Activated CD8-positive, alpha-beta memory T cell treated with anti-CD3 and anti-CD28 coated beads for 36 hours (primary cell): ENCODE measurements at regions not wholly inside any gene's neighbourhood (a gene's known extent, or its start where the extent isn't known, plus 50 kb on each side); places are given as distances from the start of the nearest gene placed in this dataset.

ENCODE experiments used
- CTCF ChIA-PET: fragments of 350-600 bp; sonication (Branson Sonifier 250); formaldehyde crosslinking; loops from one replicate; lab custom pipeline; 2021; ENCODE audit warnings: antibody characterized with exemption; lab: Charles Lee
- POLR2A ChIA-PET: fragments of 350-600 bp; sonication (Branson Sonifier 250); formaldehyde crosslinking; loops from one replicate; lab custom pipeline; 2021; ENCODE audit warnings: antibody characterized with exemption; lab: Charles Lee

DNA sequence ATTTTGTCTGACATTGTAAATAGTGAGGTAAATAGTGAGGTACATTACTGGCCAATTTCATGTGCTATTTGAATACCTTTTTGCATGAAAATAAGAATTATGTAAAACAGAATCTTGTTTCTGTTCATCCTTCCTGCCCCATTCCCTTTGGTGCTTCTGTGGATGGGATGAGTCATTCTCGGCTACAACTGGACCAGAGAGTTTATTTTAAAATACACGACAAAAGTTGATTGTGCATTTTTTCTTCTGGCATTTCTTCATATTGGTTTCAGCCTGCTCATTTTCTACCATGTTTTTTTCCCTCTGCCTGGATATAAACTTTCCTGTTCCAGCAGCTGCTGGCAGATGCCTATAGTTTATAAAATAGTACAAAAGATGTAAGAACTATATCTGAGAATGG, 107.5 kb downstream of the CYSLTR2 start:
- CTCF ChIA-PET, result no interaction called here
- POLR2A ChIA-PET, result no interaction called here

GRCh38 chr13:48769107-48769704, 115.5 kb downstream of the CYSLTR2 start:
- CTCF ChIA-PET, result interaction anchor here (0.6 to 4.1 kb wide), 15 partner anchors 13 to 435 kb away, joined by 3 to 25 read pairs (median 4); no protein-coding TSS in a partner anchor
- POLR2A ChIA-PET, result no interaction called here

DNA sequence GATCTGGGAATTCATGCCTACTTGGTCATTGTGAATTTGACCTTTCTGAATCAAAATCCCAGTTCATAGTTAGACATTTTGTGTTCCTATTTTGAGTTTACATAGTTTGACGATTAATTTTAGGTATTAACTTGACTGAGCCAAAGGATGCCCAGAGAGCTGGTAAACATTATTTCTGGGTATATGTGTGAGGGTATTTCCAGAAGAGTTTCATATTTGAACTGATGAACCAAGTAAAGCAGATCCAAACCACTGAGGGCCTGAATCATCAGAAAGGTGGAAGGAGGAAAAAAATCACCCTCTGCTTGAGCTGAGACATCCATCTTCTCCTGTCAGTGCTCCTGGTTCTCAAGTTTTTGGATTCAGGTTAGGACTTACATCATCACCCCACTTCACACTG, 116.6 kb downstream of the CYSLTR2 start:
- POLR2A ChIA-PET, result no interaction called here

GRCh38 chr13:48772908-48773307, 119.2 kb downstream of the CYSLTR2 start:
- ChIA-PET CTCF (interaction anchor here (1.8 kb wide), 1 partner anchor 42 kb away, joined by 3 read pairs; no protein-coding TSS in a partner anchor), POLR2A (interaction anchor here (0.7 kb wide), 1 partner anchor 61 kb away, joined by 3 read pairs; no protein-coding TSS in a partner anchor)

More for the DNA sequence above, 116.6 kb downstream of the CYSLTR2 start:
- CTCF ChIA-PET, result interaction anchor here (0.8 to 4.1 kb wide), 4 partner anchors 36 to 187 kb away, joined by 3 to 25 read pairs (median 4); no protein-coding TSS in a partner anchor

DNA sequence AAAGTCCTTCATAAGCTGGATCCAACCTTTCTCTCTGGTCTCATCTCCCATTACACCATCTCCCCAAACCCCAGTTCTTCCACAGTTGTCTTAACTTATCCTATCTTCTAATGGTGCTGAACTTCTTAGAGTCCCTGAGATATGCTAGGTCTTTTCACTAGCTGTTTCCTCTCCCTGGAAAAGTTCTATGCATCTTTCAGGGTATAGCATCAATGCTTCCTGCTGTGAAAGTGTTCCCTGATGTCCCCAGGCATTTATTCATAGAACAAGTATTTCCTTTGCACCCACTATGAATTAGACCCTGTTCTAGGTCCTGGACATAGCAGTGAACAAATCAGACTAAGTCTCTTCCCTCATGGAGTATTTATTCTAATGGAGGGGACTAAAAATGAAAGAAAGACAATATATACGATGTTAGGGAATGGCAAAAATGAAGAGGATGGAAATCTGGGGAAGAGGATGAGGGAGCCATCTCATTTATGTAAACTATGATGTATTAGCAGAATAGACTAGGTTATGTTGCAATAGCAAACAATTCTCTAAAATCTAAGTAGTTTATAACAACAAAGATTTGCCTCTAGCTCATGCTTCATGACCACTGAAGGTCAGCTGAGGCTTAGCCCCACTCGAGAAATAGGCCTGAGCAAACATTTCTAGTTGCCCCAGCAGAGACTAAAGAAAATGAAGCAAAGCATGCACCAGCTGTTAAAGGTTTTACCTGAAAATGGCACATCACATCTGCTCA, 120.0 kb downstream of the CYSLTR2 start:
- ChIA-PET CTCF (interaction anchor here (1.8 kb wide), 1 partner anchor 42 kb away, joined by 3 read pairs; no protein-coding TSS in a partner anchor), POLR2A (interaction anchor here (0.7 kb wide), 1 partner anchor 62 kb away, joined by 3 read pairs; no protein-coding TSS in a partner anchor)

- POLR2A ChIA-PET, result no interaction called here
Measured at GRCh38 chr13:48775285-48775684, 121.6 kb downstream of the CYSLTR2 start.

DNA sequence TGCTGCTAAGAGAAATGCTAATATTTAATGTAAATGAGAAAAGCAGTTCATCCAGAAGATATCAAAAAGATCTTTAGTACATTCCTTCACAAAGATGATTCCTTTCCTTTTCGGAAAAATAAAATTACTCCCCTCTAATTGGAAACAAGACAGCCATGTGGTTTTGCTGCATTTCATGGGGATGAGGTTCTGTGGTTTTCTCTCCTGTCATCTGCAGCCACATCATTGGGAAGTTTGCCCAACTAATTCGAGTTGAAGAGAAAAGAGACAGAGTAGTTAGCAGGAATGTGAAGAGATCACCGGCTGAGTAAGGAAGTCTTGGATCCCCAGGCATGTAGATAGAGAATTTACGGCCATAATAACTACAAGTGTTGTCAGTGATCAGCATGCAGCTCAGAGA, 122.1 kb downstream of the CYSLTR2 start:
- ChIA-PET POLR2A (no interaction called here), CTCF (no interaction called here)

More at GRCh38 chr13:48775285-48775684, 121.6 kb downstream of the CYSLTR2 start:
- CTCF ChIA-PET, result no interaction called here

GRCh38 chr13:48776401-48776800, 122.7 kb downstream of the CYSLTR2 start:
- ChIA-PET CTCF (no interaction called here), POLR2A (no interaction called here)

- CTCF ChIA-PET, result no interaction called here
- POLR2A ChIA-PET, result no interaction called here
Measured at GRCh38 chr13:48778610-48779009, 124.9 kb downstream of the CYSLTR2 start.

DNA sequence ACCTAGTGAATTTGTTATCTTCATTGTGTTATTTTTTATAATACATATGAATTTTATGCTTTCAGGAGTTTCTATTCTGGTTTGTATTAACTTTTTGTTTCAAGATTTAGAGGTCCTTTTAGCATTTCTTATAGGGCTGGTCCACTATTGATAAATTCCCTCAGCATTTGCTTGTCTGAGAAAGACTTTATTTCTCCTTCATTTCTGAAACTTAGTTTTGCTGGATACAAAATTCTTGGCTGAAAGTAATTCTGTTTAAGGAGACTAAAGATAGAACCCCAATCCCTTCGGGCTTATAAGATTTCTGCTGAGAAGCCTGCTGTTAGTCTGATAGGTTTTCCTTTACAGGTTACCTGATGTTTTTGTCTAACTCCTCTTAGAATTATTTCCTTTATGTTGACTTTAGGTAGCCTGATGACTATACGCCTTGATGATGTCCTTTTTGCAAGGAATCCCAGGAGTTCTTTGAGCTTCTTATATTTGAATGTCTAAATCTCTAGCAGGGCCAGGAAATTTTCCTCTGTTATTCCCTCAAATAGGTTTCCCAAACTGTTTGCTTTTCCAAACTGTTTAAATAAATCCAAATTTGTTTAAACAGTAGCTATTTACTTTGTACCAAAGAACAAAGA, 127.1 kb downstream of the CYSLTR2 start:
- CTCF ChIA-PET, result no interaction called here
- POLR2A ChIA-PET, result no interaction called here

- ChIA-PET POLR2A (no interaction called here), CTCF (no interaction called here)
Measured at GRCh38 chr13:48782429-48782840, 128.7 kb downstream of the CYSLTR2 start.

GRCh38 chr13:48783181-48783630, 129.5 kb downstream of the CYSLTR2 start:
- CTCF ChIA-PET, result no interaction called here
- POLR2A ChIA-PET, result no interaction called here

DNA sequence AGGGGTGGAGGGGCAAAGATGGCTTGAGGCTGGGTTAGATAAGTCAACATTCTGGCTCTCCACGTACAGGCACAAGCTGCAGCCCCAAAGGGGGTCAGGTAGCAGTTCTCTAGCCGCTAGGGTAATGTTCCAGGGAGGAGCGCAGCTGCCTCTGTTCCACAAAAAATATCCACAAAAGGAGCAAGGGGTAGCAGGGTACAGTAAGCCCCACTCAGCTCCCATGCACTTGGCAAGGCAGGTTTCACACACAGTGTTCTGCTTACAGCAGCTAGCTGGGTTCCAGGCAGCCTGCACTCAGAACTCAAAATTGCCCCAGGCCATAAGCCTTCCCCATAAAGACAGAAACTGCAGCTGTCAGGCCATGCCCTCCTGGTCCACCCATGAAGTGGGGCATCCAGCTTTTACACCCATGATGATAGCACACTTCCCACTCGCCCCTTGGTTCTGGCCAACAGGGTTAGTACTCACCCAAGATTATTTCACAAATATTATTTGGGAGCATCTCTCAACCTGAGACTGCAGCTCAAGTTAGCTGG, 130.0 kb downstream of the CYSLTR2 start:
- CTCF ChIA-PET, result no interaction called here
- POLR2A ChIA-PET, result no interaction called here

DNA sequence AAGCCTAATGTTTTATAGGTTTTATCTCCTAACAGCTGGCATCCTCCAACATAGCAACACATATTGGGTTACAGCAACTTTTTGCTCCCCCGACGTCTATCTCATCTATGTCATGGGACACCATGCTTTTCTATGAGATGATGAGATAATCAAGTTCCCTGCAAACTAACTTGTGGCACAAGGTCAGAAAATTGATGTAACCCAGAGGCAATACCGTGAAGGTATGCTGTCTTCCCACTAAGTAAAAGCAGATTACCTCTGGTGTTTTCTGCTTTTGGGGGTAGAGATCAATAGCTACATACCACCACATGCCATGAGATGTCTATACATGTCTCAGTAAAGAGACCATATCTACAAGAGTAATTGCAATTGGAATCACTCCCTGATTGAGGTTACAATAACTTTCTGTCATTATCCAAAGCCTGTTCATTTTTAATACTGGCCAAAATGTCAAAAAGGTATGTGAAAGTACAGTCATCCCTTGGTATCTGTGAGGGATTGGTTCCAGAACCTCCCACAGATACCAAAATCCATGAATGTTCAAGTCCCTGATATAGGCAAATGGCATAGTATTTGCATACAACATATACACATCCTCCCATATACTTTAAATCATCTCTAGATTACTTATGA, 131.3 kb downstream of the CYSLTR2 start:
- POLR2A ChIA-PET, result no interaction called here
- CTCF ChIA-PET, result no interaction called here

DNA sequence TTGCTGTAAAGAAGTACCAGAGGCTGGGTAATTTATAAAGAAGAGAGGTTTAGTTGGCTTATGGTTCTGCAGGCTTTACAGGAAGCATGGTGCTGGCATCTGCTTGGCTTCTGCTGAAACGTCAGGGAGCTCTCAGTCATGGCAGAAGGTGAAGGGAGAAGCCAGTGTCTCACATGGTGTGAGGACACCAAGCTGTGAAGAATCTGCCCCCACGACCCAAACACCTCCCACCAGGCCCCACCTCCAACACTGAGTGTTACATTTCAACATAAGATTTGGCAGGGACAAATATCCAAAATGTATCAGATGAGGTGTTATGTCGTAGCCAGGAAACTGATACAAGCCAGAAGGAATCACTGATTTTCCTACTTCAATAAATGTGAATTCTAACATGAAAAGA, 136.5 kb downstream of the CYSLTR2 start:
- CTCF ChIA-PET, result interaction anchor here (1.1 kb wide), 1 partner anchor 21 kb away, joined by 4 read pairs; no protein-coding TSS in a partner anchor
- POLR2A ChIA-PET, result no interaction called here

- POLR2A ChIA-PET, result no interaction called here
- CTCF ChIA-PET, result no interaction called here
Measured at GRCh38 chr13:48790966-48791365, 137.2 kb downstream of the CYSLTR2 start.

- ChIA-PET POLR2A (no interaction called here), CTCF (no interaction called here)
Measured at GRCh38 chr13:48797127-48797526, 143.4 kb downstream of the CYSLTR2 start.

GRCh38 chr13:48797761-48798160, 144.0 kb downstream of the CYSLTR2 start:
- CTCF ChIA-PET, result no interaction called here
- POLR2A ChIA-PET, result no interaction called here

- ChIA-PET CTCF (no interaction called here), POLR2A (no interaction called here)
Measured at GRCh38 chr13:48798180-48798579, 144.5 kb downstream of the CYSLTR2 start.
